NOMO-1 (cell line): ENCODE measurements at regions not wholly inside any gene's neighbourhood (a gene's known extent, or its start where the extent isn't known, plus 50 kb on each side); places are given as distances from the start of the nearest gene placed in this dataset.

ENCODE experiments used
- DNase-seq, 2 experiments: peaks; one replicate each; lab custom pipeline; 2025; ENCODE audit not compliant: unreplicated experiment in 2 of 2; lab: John Stamatoyannopoulos, UW

DNA sequence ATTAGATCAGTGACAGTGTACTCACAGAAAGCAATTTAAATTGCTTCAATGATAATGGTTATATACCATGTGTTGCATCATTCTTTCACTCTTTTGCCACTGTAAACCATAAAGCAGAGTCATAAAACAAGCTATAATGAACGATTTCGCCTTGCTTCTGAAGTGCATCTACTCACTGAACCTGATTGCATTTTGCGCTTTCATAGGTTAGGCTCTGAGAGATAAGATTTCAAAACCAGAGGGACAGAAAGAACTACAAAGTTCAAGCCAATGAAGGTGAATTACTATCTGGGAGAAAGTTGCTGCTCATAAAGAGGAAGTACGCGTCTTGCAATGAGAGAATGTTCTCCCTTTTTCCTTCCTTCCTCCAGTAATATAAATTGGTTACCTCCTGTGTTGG is 412.7 kb downstream of the CETN3 start:
- DNase-seq, result peak; percentile 10 to 37

DNA sequence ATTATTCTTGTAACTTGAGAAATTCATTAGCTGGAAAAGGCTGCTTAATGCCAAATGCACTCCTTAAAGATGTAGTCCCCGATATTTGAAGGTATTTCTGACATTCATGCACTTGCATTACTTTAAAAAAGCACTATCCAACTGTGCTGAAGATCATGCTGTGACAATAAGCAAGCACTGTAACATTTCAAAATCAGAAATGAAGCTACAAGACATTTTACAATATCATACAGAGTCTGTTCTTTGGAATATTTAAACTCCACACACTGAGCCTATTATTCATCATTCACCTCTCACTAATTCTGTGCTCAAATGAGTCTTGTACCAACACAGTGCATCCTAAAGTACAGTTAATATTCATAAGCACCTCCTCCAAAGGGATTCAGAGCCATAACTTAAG is 413.2 kb downstream of the CETN3 start:
- DNase-seq, result no peak

DNA sequence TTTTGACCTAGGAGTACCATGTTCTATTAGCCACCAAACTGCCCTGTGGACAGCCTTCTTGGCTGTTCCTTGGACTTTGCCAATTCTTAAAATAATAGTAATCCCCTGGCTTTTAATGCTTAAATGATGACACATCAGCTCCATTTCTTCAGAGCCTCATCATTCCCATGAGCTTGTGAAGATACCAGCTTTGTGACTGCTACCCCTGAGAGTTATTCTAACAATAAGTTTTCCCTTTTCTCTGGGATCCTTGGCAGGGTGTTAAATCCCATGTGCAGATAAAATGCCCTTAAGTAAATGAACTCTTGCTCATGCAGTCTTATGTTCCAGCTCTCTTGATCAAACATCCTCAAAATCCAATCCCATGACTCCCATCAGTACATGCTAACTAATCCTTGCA is 415.3 kb downstream of the CETN3 start:
- no peak for DNase-seq

DNA sequence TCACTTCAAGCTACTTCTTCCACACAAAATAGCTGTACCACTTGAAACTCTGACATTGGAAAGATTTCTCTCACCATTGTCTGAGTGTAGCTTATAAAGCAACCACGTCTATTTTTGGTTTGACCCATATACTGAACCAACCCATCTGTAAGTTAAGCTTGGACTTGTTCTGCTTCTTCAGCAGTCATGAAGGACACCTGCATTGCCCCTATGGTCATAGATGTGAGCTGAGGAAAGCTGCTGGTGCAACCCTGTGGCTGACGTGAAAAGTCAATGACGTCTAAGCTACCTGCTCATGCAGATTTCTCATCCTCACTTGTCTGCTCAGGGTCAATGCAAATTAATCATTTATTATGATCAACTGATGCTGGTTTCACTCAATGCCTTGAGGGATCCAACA is 417.4 kb downstream of the CETN3 start:
- no peak for DNase-seq

DNA sequence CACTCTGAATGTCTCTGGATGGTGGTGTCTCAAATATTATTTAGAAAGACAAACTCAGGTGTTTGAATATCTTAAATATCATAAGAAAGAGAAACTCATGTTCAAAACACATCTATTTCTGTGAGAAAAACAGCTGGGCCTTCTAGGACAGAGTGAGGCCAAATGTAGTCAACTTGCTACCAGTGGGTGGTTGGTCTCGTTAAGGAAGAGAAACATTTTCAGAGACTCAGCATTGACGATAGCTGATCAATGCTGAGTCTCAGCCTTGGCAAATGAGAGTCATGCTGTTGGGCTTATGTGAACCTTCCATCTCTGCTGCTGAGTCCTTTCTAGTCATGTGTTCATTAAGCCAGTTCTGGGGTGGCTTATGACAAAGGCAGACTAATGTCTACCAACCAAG is 418.0 kb downstream of the CETN3 start:
- DNase-seq, result no peak

DNA sequence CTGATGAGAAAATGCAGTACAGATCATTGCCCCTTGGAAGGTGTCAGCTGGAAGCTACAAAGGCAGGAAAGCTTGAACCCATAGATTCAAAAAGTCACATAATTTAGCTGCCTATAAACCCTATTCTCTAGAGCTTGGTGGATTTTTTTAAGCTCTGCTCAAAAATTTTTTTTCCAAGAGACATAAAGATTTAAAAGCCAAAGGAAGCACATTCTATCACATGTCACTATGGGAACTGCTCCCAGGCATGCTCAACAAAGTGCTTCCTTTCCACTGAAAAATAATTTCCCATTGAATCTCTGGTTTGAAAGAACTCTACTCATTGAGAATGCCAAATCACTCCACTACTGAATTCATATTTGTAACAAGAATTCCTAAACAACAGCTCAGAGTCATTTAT is 419.8 kb downstream of the CETN3 start:
- no peak for DNase-seq

DNA sequence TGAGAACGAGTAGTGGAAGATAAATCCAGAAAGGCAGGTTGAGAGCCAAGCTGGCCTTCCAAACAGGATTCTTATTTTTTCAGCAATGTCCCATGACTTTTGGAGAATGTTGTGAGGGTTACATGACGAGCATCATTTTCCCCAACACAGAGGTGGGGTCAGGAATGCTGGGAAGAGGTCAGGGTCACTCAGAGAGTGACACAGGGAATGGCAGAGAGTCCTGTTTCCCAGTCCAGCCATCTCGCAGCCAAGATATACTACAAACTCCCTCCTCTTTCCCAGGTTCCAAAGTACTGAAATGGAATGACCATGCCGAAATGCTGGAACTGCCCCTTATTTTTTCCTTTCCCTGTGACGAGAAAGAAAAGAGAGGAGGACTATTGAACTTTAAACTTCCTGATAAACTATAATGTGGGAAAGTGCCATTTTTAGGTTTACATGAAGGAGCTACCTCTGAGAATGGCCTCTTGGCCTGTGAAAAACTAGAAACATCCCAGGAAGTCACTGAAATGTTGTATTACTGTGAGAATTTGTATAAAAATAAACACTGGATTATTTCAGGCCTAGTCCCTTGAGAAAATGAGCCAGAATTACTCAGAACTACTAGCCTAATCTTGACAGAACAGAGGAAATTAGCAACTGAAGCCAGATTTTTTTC is 420.4 kb downstream of the CETN3 start:
- no peak for DNase-seq

DNA sequence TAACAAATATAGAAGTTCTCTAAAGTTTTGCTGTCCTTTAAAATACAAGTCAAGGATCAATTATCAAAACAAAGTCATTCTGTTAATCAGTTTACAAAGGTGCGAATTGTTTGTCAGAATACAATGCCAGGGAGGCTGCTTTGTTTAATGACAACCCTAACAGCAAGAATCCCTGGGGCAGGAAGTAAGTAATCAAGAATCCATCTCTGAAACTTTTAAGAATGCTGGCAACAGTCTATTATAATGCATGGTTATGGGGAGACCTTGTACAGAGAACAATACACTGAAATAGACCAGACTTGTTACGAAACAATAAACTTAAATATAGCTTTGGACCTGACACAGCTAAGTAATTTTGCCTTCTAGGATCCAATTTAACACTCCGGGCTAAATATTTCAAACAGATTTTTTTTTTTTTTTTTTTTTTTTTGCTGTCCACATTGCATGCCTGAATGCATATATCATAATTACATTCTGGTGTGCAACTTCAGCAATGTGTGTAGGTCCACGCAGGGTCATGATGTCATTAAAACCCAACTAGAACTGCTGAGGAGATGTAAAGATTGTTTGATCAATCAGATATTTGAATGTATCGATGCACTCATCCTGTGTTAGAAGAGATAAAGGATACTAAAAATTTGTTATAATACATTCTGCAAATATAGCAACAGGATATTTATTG is 421.3 kb downstream of the CETN3 start:
- no peak for DNase-seq

DNA sequence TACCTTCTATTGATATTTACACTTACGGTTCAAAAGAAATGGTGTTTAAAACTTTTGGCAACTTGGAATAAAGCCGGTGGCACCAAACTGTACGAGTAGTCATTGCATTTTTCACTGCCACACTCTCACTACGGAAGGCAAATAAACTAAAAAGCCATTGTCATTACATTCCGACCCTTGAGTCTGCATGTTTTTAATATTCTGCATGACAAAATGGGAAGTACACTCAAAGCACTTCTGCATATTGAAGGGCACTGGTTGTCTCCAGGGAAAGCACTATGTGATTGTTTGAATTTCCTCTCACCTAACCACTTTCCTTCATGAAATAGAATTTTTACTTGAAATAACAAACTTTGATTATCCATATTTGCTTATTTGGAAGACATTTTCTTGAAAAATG is 426.3 kb downstream of the CETN3 start:
- peak in 1 of 2 experiments; percentile 3 for DNase-seq

DNA sequence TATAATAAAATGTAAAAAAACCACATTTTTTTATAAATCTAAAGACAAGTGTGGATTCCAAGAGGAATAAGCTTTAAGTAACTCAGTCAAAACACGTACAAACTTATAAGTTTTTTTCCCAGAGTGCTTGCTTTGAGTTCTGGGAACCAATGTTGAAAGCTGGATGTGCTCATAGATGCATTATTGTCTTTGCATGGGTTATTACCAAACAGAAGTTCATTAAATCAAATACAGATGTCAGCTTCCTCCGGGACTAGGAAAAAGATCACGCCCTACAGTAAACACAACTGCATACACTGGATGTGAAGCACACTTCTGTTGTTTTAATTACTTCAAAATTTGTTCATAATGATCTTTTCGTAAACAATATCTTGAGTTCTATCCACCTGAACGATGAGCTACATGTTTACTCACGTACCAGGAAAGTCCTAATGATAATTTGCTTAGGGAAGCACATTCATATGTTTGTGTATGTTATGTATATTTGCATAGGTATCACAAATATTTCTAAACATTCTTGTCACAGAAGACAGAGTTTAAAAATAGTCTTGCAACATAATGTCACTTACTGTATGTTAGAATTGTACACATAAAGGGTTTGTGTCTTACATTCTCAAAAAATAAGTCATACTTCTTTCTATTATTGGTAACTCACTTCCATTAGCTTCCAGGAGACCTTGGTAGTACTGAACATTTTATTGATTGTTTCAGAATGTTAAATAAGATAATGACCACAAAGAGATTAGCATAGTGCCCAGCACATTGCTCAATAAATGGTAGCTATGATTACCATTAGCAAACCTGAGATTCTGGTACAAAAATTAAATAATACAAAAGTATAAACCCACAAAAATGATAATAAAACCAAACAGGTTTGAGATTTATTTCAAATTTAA is 427.4 kb downstream of the CETN3 start:
- DNase-seq, result no peak

DNA sequence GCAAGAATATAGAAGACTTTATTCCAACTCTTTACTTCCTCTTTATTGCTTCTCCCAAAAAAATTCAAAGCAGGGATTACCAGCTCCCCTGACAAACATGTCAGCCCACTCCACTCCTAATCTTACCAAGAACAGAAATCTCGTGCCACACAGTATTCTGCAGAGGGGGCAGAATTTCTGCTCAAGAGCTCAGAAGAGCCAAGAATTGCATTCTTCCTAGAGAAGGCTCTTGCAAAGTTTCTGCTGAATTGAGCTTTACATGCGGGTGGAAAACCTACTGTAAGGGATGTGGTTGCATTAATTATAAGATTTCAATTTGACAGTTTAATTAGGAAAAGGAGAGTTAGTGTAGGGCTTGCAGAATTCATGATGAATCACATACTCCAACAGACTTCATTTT is 428.5 kb downstream of the CETN3 start:
- DNase-seq, result no peak

DNA sequence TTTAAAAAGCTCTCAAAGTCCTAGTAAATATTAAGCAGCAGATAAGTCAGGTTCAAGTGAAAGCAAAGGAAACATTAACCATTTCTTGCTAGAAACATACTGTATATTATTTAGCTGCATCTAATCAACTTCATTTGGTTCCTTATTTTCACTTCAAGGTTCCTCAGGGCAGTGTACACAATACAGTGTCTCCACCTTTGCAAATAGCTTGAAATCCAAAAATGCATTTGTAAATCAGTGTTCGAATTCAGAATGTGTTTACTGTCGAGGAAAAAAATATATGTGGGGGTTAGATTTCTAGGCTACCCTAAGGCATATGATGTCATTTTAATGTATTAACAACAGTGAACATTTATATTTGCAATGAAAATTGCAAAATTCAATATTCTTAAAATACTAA is 436.0 kb downstream of the CETN3 start:
- no peak for DNase-seq

DNA sequence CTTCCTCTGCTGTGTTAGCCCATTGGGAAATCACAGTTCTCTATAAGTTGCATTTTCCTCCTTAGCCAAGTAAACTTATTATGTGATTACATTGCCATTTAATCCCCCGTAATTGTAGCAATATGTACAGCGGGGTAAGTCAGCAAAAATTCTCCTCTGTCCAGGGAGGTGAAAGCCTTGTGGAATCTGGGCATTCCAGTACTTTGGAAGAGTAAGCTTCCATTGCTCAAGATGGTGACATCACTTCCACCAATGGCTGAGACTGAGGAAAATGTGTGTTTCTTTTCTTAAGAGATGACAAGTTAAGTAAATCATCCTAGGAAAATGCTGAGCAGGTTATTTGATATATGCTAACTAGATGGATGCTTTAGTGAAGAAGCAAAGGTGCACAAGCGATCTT is 436.7 kb downstream of the CETN3 start:
- no peak for DNase-seq

DNA sequence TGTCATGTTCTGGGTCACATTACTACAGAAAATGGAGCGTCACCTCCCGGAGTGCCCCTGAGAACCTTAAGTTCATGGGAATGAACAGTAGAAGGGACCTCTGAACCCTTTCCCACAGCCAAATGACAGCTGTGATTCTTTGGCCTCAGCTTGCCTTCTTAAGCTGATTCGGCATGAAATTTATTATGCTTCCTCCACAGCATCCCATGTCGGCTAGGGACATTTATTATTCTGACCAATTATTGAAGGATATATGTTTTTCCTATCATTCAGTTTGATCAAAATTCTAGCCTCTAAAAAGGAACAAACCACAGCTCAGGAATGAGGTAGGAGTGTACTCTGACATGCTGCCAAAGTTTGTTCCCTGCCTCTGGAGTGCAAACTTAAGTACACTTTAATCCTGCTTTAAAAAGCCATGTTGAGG is 440.6 kb downstream of the CETN3 start:
- DNase-seq, result no peak

DNA sequence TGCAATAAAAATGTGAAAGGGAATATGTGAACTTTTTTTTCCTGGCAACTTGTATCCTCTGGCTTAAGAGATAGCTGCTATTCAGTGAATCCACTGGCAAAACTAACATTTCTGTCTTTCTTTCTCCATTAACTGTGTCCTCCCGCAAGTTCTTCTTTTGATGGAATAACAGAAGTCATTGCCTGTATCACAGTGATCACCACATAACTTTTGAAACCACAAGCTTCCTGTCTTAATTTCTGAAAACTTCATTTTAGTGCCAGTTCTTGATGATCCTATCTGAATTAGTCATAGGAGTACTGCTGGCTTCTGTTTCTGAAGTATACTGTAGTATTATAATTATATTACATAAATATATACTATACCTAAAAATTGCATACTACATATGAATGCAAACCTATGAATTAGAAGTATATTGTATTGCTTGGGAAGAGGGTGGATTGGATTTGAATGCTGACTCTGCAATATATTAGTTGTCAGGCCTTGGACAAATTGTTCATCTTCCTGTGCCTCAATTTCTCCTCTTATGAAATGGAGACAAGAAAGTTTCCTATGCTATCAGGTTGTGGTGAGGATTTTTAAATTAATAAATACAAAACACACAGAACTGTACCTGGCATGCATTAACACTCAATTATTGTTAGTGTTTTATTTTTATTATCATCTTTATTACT is 441.6 kb downstream of the CETN3 start:
- DNase-seq, result peak in 1 of 2 experiments; percentile 39

DNA sequence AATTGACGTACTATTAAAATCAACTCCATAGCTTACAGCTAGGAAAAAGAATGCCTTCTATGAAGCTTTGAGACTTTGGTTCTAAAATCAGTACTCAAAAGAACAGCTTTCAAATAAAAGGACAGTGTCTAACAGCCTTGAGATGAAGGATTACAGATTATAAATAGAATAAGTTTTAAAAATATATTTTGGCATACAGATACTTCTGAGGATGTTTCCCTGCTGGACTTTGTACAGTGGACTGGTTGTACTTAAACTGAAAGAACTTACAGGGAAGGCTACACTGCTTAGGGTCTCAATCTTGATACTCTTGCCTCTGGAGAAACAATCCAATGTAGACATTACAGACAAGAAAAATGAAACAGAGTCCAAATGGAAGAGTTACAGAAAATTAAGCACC is 452.7 kb downstream of the CETN3 start:
- no peak for DNase-seq

DNA sequence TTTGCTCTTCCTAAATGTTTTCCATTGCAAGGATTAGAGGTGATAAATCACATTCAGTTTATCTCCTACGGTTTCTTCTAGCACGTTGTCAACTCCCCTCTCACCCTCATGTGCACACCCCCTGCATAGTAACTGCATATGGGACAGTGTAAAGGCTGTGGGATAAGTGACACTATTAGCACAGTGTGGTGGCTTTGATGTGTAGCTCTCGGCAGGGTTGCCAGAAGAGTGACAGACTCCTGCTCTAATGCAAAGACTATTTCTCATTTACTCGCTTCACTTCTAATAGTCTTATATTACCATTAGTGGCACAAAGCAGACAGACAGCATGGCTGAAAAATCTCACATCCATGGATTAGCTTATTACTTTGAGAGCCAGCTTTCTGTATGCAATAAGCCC is 454.6 kb downstream of the CETN3 start:
- DNase-seq, result no peak

DNA sequence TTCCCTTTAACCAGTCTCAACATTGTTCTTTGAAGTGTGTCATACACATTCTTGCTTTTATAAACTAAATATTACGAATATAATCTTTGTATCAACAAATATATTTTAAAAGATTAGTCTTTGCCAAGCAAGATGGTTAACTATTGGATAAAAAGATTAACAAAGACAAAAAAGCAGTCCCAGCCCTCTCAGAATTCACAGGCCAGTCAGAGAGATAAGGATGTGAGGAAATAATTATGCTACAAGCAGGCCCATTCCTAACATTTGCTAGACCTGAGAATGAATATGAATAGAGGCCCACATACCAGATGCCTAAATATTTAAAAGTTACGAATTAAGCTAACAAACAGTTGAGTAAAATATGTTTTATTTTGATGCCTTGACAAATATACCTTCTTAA is 457.7 kb downstream of the CETN3 start:
- no peak for DNase-seq

DNA sequence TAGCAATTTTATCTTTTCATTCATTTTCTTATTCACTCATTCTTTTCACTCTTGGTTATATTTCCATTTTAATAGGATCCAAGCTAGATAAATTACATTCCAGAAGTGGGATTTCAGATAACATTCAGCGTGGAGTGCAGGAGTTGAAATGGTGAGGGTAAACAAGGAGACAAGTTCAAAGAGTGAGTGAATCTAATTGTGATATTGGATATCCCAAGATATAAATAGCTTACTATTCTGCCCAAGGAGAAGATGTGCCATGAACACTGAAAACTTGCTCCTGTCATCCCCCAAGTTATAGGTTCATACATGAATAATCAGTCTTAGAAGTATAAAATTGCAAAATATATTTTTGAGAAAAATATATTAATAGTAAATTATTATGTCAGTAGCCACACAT is 459.3 kb downstream of the CETN3 start:
- no peak for DNase-seq

DNA sequence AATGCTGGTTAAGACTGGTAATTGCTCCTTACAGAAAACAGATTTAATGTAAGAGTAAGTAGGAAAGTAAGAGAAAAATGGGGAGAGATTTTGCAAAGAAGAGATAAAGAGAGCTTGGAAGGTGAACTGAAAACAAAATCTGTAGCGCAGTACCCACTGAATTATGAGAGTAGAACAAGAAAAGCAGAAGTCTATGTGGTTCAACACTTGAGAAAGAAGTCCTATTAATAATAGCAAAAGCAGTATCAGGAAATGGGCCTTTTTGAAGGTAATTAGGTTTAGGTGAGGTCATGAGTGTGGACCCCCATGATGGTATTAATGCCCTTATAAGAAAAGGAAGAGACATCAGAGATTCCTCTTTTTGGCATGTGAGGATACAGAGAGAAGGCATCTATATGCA is 460.6 kb downstream of the CETN3 start:
- DNase-seq, result no peak

DNA sequence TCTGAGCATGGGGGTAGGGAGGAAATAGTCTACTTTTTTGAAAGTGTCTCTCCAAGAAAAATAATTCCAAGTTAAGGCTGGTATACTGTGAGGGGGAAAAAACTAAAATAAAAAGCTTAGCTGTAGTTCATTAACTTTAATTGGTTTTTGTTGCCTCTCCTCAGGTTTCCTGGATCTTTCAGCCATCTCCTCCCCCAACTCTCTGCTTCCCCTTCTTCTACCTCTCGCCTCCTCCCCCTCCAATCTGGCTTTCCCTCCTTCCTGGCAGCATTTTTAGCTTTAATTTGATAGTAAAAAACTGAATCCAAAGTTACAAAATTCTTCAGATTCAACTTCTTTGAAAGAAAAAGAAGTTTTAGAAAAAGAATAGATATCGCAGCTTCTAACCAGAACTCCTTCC is 462.6 kb downstream of the CETN3 start:
- no peak for DNase-seq
